ENCODE measurements at regions not wholly inside any gene's neighbourhood (a gene's known extent, or its start where the extent isn't known, plus 50 kb on each side); places are given as distances from the start of the nearest gene placed in this dataset.
"Not testable (repeated sequence)": the region's sequence is repeated elsewhere in the genome, so short reads cannot be mapped to it uniquely, and the experiment has no call there.

DNA sequence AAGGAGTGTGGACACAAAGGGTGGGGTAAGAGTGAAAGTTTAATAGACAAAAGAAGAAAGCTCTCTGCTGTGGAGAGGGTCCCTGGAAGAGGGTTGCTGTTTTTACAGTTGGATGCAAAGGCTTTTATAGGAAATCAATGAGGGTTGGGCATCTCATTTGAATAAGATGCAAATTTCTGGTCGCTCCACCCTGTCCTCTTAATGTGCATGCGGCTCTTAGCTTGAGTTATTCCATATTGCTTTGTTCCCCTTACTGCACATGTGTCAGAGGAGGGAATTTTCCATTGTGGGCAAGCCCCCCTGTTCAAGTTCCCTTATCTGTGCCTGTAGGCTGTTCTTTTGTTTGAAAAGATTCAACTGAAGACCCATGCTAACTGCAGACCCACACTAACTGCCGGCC lies 326.5 kb downstream of the BCL11A start:
- no peak for DNase-seq

DNA sequence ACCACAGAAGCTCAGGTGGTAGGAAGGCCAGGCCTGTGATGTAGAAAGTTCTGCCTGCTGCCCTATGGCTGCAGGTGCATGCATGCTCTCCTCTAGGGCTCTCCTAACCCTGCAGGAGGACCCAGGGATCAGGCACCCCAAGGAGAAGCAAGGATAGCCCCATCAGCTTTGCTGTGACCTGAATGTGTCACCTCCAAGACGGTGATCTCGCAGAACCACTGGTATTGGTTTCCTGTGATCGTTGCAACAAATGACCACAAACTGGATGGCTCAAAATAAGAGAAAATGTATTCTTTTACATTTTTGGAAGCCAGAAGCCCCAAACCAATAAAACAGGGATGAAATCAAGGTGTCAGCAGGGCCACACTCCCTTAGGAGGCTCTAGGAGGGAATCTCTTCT lies 327.3 kb downstream of the BCL11A start:
- DNase-seq, result no peak

DNA sequence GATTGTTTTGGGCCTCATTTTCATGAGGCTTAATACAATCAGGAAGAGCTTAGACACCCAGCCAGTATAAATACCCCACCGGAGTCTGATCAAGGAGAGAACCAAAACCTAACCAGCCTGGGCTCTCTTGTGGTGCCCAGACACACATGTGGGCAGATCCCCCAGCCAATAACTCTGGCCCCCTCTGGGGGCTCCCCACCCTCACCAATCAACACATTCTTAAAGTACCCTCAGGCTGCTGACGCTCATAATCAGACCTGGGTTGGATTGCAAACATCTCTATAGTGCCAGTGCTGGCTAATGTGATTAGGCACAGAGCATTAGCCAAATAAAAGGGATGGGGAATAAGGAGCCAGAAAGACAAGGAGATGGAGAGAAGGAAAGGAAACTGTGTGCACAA lies 329.6 kb downstream of the BCL11A start:
- DNase-seq, result no peak

DNA sequence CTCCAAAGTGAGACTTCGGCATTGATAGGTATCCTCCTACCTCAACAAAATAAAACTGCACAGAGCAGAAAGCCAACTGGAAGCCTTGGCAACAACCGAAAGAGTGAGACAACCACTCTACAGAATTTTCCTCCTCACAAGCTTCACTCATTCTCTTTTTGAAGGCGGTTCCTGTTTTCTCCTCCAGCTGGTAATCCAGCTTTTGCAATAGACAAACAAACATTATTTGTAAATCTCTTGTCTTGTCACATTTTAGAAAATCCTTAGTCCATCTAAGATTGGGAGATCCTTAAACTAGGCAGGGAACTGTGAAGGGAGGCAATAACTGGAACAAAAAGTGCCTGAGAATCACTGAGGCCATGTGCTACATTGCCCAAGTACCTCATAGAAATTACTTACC lies 332.4 kb downstream of the BCL11A start:
- no peak for DNase-seq

DNA sequence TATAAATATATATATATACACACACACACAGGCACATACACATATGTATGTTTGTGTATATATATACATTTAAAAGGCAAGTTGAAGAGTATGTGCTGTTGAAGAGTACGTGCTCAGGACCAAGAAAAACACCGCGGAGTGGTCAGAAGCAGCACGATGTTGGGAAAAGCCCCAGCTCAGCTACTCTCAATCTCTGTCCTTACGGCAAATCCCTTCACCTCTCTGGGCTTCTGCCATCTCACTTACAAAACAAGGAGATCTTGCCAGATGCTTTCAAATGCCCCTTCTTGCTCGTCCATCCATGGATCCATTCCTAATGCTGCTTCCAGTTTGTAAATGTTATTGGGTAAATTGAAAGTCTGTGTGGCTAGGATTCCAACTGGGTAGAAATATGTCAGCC lies 333.9 kb downstream of the BCL11A start:
- DNase-seq, result no peak

DNA sequence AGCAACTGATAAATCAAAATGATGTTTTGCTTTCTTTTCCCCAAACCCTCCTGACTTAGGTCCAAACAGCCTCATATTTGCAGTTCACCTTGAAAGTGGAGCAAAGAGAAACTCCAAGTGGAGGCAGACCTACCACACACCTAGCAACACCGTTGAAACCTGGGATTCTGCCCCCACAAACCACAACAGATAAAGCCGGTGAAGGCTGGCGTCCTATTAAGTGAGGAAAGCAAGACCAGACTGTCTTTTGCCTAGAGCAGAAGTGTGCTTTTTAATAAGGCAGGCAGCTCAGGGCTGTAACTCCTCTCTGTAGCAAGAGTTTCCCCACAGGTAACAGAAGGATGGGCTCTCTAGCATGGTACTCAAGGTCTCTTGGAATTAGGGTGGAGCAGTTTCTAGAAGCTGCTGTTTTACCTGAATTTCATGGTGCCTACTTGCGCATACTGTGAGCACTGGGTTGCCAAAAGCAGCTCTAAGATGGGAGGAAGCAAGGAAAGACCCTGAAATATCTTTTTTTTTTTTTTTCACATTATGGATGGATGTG lies 336.9 kb downstream of the BCL11A start:
- DNase-seq, result no peak

DNA sequence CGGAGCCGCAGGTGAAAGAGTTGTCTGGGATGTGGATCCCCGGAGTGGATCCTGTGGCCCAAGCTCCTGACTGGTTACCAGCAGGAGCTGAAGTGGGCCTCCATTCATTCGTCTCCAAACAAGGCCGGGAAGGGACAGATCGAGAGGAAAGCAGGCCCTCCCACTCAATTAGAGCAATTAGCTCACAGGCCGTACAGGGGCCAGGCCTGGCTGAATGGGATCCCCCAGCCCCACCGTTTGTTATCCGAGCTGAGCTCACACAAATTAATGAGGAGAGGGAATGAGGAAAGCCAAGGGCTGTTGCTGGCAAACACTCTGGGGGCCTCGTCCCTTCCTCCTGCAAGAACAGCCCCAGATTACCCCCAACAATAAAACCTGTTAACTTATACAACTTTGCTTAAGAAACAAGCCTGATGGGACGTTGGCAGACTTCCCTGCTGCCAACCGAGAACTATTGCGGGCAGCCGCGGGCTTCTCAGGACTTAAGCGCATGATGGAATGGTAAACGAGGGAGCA lies 338.0 kb downstream of the BCL11A start:
- no peak for DNase-seq

DNA sequence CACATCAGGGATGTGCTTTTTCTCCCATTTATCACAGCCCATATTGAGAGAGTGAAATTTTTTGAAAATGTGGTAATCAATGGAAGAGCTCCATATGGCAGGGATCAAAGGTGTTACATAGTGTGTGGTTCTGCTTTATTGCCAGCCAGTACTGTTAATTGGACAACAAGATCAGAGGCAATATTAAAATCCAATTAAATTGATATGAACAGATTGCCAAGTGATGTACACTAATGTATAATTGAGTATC lies 338.9 kb downstream of the BCL11A start:
- DNase-seq, result no peak

DNA sequence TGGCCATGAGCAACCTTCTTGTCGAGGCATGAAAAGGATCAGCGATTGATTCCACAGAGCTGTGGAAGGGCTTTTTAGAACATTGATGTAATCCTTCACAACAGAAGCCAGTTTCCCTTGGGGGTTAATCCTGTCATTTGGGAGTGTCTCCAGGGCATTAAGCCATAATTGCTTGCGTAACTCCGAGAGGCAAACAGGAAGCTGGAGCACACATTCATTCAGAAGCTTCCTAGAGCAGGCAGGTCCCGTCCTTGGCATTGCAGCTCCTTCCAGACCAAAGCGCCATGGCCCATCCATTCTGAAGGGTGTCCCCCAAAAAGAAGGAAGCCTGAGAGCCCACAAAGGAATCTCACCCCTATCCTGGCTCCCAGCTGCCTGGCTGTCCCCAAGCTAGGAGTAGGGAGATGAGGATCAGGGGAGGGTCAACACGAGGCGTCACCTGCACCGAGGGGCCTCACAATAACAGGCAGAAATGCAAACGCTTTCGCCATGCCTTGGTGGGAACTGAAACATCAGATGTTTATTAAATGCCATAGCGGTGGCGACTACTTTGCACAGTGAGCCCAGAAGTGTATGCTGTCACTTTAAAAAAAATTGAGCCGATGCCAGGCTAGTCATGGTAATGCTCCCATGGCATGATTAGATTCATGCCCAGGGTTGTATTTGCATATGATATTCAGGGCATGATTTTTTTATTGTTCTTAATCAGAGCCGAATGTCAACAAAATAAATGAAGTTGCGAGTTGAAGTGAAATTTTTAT lies 339.4 kb downstream of the BCL11A start:
- no peak for DNase-seq

DNA sequence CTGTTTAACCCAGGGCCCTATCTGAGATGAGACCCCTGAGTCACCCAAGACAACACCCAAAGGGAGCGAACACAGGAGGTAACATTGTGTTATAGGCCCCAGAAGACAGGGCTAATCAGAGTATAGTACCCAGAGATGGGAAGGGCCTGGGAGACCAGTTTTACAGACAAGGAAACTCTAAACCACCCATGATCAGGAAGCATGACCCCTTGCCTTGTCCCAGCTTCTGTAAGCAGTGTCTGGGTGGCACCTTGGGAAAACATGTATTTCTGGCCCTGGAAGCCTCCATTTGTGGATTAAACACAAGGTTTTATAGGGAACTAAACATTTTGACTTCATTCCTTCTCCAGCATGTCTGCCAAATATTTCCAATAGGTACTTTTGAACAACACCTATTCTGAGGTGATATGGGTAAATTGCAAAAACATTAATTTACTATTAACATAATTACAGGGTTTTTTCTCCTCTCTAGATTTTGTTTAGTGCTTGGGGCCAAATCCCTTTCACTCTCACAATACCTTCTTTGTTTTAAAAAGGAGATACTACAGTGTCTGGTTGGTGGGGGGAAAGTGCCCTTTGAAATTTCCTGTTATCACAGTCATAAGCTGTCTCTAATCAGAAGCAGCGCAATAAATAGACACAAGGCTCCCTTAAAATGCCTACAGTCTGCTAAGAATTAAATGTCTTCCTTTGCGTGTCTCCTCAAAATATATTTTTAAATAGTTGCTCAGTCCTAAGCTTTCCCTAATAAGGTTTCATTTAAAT lies 341.1 kb downstream of the BCL11A start:
- DNase-seq, result no peak

DNA sequence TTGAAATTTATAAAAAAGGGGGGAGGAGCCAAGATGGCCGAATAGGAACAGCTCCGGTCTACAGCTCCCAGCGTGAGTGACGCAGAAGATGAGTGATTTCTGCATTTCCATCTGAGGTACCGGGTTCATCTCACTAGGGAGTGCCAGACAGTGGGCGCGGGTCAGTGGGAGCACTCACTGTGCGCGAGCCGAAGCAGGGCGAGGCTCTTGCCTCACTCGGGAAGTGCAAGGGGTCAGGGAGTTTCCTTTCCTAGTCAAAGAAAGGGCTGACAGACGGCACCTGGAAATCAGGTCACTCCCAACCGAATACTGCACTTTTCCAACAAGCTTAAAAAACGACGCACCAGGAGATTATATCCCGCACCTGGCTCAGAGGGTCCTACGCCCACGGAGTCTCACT lies 364.4 kb downstream of the BCL11A start:
- DNase-seq, result not testable (repeated sequence)

DNA sequence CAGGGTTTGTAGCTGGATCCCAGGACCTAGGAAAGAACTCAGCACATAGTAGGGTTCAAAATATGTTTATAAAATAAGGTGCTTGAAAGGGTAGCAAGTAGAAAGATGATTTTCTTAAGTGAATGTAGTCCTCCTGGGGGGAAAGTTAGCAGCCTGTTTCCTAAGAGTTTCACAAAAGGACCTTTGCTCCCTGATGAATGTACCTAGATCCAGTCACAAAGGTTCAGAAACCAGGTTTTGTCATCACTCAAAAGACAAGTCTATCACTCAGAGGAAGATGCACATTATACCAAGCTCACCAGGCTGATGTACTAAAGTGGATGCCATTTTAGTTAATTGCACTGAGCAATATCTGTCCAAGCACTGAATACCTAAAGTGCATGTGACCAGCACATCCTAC lies 378.2 kb downstream of the BCL11A start:
- DNase-seq, result no peak

DNA sequence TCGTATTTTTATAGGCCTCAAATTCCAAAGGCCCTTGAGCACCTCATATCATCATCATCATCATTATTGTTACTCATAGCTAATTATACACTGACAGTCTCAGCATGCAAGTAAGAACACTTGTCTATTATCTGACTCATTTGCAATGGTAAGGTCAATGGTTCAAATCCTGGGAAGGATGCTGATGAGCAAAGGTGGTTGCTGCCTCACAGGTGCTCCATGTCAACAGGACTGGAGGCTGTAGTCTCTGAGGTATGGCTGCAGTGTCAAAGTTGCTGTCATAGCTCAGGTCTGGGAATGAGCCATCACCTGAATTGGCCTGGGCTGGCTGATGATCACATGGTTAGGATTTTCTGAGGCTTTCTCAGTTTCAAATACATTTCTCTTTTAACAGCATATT lies 379.3 kb downstream of the BCL11A start:
- DNase-seq, result no peak

DNA sequence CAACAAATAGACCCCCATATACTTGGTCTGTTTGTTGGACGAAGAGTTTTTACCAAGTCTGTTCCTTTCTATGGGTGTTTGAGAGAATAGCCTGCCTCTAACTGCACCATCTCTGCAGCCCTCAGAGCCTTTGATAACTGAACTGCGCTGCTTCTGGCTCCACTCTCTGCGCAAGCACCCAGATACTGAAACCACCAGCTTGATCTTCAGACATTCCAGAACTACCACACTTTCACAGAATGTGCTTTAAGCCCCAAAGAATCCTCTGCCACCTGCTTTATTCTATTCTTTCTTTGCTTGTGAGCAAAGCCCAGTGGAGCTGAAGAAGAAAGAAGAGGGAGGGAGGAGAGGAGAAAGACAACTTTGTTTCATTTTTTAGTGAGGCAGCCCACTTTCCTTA lies 380.7 kb downstream of the BCL11A start:
- DNase-seq, result no peak

DNA sequence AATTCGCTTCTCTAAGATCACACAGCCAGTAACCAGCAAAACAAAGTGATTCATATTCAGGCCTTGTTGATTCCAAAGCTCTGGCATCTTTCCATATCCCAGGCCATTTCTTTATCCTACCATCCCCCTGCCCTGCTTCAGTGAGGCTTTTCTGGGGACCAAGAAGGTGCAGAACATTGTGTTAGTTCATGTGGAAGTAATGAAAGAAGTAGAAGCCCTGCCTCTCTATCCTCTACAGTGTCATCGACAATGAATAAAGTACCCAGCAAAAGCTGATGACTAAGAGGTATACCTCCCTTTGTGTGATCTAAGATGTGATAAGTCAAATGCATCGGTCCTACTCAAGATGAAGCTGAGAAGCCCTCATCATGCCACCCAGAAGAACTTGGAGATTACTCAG lies 383.2 kb downstream of the BCL11A start:
- DNase-seq, result no peak

DNA sequence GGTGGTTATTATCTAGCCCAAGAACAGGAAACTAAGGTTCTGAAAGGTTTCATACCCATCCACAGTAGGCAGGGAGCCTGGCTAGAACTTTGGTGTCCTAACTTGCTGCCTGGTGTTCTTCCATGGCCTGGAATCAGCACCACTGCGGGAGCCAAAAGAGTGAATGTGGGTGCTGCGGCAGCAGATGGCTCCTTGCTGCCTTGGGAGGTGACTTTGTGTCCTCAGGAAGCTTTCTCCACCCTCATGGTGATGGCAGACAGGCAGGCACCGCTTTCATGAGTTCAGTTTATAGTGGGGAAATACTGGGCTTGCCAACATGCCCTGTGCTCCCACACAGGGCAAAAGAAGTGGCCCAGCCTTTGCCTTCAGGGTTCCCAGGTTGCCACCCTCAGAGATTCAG lies 385.2 kb downstream of the BCL11A start:
- DNase-seq, result no peak

DNA sequence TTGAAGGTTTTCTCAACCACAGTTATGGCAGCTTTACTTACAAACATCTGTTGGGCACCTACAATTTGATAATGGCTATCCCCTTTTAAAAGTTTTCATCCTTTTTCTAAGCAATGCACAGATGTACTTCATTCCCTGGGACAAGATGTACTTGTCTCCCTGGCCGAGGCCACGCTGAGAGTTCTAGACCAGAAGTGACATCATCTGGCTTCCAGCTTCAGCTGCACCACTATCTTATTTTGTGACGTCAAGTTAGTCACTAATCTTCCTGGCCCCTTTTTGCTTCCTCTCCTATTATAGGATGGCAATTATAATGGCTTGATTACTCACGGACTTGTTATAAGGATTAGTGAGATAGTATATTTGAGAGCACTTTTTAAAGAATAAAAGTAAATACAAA lies 386.4 kb downstream of the BCL11A start:
- no peak for DNase-seq

DNA sequence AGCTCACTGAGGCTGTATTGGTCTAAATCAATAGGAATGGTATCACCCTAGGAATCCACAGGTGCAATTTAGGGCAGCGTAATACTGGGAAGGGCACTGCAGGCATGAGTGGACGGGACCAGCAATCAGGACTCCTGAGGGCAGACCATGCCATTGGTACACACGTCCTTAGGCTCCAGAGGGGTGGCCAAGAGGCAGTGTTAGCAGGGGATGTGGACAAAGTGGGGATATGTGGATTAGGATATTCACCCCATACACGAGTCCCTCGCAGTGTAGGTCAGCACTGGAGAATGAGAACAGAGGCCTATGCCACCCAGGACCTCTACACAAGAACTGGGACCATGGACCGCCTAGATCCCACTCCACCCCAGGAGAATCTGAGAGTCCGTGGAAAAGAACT lies 389.8 kb downstream of the BCL11A start:
- DNase-seq, result no peak

DNA sequence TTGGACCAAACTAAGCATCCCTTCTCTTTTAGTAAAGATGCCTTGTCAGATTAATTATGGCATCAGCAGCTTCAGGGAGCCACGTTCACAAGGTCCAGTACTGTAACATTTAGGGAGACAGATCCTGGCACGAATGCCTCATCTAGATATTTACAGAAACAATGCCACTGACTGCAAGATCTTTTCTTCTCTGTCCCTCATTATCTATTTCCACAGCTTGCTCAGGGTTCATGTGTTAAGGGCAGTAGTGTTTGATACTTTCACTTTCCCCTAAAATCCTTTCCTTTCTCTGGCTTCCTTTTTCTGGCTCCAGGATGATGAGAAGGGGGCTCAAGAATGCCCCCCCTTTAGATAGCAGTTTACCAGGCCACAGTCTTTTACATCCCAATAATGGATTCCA lies 393.9 kb downstream of the BCL11A start:
- no peak for DNase-seq

DNA sequence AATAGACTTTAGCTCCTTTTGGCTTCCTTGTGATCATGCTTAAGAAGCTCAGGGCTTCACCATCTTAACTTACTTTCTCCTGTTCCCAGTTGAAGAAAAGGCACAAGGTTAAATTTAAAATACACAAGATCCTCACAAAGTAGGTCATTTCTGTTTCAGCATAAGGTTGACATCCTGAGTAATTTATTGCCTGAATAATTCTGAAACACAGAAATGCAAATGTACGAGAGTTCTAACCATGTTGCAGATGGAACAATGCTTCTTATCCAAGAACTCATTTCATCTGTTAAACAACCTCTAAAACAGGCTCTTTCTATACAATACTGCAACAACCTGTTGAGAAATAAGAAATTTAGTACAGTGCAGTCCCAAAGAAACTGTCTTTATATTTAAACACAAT lies 395.2 kb downstream of the BCL11A start:
- DNase-seq, result no peak

DNA sequence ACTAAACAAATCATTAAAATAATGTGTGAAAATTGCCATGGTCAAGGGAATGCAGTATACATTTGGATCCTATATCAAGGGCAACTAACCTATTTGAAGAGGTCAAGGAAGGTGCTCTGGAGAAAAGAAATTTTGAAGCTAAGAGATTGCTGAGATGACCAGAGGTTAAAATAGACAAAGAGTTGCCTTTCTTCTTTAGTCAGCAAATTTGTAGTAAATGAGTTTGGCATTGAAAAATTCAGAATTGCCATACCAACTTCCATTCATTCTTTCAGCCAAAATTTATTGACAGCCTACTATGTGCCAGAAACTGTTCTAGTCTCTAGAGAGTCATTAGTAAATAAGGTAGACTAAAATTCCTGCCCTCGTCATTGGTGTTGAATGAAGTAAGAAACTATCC lies 396.2 kb downstream of the BCL11A start:
- DNase-seq, result no peak

DNA sequence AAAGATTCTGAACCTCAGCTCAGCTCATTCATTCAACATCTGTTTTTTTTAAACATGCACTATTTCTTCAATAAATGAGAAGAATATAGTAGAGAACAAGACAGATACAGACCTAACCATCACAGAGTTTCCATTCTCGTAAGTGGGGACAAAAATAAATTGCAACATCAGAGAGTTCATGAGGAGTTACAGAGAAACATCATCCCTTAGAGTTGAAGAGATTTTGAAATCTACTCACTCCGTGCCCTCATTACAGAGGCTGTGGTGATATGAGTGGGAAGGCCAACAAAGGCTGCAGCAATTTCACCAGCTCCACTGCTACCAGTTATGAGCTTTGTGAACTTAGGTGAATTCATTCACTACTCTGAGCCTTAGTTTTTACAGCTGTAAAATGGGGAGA lies 399.3 kb downstream of the BCL11A start:
- no peak for DNase-seq

DNA sequence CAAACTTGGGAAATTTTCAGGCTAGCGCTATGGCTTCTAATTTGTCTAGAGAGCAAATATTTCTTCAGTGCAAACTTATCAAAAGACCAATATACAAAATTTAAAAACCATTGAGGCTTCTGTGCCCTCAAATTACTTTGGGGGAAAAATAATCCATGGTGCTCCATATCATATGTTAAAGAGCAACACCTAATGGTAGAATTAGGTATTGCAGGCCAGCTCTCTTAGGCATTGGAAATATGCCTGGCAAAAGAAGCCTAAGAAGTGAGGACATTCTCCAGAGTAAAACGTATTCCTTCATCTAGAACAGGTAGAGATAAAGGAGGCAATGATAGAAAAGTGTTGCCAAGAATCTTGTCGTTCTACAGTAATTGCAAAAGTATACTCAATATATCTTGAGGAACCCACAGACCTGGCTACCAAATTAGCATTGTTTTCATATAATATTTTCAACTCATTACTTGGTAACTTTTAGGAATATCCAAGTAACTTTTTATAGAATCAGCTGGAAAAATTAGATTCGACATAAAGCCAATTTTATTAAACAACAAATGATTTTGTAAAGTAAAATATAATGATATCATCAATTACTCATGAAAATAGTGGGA lies 401.1 kb downstream of the BCL11A start:
- no peak for DNase-seq

DNA sequence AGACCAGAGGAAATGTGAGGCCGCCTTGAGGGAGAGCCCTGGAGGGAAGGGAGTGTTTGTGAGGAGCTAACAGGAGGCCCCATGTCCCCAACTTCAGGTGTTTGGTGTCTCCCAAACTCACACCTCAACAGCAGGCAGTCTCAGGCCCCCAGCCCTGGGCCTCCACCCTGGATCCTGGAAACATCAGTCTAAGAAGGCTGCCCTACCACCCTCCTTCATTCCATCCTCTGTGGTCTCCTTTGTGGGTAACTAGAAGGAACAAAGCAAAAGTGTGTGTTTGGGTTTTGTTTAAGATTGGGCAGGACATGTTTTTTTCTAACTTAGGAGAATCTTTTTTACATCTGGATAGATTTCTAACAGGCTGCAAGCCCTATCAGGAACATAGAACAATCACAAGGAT lies 404.3 kb downstream of the BCL11A start:
- no peak for DNase-seq
